Left renal pelvis (tissue), 4 donors: ENCODE measurements at regions not wholly inside any gene's neighbourhood (a gene's known extent, or its start where the extent isn't known, plus 50 kb on each side); places are given as distances from the start of the nearest gene placed in this dataset.

ENCODE experiments used
- DNase-seq, 4 donors: peaks; one replicate each; pipeline ENCODE4 v3.0.0-alpha.2; 2013; ENCODE audit warnings: low read depth in 4 of 4, low spot score in 3 of 4

DNA sequence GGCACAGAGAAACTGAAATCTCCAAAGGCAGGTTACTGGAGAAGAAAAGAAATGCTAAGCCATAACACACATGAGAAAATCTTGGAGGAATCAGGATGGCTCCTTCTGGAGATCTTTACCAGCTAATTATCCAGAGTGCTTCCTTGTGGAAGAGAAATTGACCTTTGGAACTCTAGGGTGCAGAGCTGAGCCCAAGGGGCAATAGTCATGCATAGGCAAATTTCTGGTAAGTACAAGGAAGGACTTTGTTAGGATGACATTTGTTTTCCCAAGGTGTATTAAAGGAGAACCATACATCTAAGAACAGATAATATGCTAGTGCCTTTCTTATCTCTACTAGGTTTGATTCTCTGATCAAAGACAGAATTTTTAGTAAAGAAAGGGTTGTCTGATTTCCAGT, 670.6 kb downstream of the DHX35 start:
- no peak for DNase-seq

DNA sequence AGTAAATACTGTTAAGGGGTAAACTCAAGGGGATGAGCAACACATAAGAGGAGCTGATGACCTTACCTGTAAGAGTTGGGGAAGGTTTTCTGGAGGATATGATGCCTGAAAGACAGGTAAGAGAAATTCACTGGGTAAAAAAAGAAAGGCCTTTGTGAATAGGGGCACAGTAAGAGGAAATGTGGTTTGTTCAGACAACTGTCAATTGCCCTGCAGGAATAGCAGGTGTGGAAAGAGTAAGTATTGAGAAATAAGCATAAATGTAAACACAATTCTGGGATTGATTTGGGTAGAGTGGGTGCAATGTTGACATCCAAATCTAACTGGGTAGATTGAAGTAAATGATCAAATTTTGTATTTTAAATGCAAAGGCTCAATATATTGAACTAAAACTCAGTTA, 670.0 kb downstream of the DHX35 start:
- no peak for DNase-seq

DNA sequence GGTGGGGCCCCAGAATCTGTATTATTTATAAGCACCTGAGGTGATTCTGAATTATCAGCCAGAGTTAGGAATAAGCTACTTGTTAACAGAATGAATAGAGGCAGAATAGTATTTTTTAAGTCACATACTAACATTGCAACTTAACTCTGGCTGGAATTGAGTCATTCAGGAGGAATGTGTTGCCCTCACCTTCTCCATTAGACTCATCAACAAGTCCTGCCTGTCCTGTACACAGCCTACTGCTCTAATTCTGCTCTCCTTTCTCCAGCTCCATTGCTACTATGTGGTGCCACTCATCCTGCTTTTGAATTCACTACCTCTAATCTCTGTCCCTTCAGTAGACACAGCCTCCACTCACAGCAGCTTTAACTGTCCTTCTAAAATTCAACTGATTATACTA, 669.4 kb downstream of the DHX35 start:
- DNase-seq: no peak

DNA sequence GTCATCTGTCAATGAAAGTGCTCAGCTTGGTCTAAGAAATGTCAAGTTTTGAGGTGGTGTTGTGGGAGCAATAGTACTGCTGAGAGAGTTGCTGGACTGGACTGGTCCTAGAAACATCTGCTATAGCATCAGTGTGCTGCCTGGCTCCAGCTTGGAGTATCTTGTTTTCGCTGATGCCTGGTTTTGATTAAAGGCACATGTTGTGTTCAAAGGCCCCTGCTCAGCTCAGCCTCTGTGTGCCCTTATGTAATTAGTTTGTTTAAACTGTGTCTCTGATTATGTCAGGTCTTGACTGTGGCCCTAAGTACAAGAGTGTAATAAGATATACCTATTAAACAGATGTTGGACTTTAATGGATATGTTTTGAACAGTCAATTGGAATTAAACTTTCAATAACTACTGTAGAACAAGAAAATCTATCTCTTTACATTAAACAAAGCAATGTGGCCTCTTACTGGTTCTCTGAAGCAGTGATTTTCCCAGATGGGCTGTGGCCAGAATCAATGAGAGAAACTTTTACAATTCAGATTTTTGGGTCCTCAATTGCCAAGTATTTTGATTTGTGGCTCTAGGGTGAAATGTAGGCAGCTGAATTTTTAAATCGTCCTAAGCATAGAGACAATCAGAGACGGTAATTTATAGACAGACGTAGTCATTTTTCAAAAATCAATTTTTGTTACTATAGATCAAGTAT, 668.2 kb downstream of the DHX35 start:
- no peak for DNase-seq

DNA sequence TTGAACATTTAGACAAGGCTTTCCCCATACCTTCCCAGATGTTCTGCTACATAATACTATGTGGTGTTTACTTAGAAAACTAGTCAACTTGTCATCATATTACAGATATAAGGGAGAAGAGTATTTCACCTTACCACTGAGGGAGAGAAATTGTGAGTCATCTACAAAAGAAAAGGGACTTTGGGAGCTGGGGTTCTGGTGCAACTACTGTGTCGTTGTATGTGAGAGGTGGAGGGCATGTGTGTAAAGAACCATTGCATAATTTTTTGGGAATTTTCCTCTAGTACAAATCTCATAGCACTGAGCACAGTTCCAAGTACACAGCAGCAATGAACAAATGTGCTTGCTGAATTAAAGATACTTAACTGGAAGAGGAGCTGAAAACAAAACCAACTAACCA, 665.6 kb downstream of the DHX35 start:
- no peak for DNase-seq

DNA sequence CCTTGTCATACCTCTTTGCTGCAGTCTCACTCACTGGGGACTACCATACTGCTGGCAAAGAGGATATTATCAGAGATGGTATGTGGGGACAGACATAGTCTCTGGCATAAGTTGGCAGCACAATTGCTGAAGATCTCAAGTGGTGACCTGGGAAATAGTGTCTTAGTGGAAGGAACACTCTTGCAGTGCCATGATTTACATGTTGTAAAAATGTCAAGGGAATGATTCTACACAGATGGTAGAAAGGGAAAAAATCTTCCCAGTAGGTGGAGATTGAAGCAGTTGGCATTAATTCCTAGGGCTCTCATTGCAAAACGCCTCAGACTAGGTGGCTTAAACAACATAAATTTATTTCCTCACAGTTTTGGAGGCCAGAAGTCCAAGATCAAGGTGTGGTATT, 662.2 kb downstream of the DHX35 start:
- no peak for DNase-seq

DNA sequence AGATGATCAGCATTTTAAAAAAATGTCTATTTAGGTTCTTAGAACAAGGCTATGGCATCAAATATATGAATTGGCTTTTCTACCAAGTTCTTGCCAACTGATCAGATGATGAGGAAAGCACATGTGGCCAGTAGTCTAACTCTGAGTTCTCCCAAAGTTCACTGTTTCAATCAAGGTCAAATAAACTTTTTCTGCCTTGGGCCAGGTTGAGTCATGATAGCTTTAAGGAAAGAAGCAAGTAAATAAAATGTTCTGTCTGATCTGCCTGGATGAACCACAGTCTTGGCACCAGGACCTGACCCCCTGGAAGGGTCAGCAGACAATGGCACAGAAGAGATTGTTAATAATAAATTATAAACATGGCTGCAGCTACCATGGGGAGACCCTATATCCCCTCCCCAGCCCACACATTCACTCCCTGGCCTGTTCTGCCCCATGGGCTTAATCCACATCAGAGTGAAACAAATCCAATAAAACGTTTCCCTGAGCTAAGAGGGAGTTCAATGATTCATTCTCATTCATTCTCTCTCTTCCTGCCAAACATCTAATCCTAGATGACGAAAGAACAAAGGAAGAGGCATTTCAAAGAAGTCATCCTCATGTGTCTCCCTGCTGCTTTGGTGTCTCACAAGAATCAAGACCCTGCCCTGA, 661.6 kb downstream of the DHX35 start:
- no peak for DNase-seq

DNA sequence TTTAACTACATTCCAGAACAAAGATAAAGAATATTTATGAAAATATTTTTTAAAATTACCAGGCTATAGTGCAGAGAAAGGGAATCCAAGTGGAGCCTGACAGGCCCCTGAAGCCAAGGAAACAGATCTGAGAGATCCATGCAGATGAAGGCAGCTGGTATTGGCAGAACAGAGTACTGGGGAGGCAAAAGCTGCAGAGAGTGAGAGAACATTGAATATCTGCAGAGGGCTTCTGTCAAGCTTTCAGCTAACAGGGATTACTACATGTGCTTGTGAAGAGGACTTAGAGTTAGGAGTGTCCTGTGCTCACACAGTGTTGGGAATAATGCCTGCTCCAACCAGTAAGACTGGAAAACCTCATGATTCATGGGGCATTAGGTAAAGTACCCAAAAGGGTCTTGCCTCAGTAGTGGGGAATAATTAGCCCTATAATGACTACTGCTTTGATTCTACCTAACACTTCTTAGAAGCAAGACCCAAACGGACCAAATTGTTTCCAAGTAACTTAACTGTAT, 657.2 kb downstream of the DHX35 start:
- no peak for DNase-seq

DNA sequence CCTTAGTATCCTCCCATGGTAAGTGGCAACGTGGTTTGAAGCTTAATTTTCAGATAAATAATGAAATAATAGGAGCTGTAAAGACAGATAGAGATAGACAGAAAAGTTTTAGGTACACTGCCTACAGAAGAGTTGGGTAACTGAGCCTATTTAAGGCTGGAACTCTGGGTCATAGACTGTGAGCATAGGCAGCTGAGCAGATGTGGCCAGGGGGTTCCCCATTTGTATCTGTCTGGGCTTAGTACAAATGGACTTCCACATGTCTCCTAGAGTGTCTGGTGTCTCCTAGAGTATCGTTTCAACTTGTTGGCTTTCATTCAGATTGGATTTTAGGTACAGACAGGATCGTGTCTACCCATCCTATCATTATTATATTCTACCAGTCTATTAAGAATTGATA, 649.8 kb downstream of the DHX35 start:
- DNase-seq: no peak

DNA sequence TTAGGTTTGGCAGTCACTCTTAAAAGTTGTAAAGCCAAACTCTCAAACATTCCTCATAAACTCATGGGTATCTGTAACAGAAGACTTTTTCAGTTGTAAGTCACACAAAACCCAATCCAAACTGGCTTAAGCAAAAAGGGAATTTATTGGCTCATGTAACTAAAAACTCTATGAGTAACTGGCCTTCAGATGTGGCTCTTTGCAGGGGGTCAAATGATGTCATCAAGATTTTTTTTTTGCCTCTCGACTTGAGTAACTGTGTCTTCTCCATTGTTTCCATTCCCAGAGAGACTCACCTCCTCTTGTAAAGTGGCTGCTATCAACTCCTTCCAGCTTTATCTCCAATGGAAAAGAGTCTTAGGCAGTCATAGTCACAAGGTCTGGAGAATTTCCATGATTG, 645.0 kb downstream of the DHX35 start:
- DNase-seq: no peak

DNA sequence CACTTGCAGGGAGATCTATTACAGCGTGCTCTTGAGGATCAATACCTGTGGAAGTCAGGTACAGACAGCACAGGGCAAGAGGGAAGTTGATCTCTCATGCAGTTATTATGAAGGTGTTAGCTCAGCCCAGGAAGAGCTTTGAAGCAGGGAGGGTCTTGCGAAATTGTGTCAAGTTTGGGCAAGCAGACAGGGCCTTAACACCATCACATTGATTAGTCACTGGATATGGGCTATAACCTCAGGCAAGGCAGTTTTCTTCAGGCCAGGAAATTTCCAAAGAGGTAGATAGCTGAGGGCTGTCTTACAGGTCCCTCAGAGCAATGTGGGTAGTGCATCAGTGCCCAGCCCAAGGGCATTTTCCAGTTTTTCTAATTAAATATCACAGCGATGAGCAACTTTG, 643.8 kb downstream of the DHX35 start:
- DNase-seq: no peak

DNA sequence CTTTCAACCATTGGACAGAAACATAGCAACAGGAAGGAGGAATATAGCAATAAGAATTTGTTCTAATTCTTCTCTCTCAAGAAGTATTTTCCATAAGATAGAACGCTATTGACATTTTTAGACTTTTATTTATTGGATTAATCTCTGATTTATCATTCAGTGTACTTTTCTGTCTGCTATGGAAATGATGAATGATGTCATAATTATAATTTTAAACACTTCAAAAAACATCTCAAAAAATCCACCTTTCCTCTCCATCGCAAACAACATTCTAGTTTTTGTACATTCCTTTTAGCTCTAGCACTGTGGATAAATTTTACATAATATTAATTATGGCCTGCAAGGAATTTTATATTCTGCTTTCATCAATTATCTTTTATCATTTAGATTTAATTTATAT, 643.2 kb downstream of the DHX35 start:
- DNase-seq: no peak

DNA sequence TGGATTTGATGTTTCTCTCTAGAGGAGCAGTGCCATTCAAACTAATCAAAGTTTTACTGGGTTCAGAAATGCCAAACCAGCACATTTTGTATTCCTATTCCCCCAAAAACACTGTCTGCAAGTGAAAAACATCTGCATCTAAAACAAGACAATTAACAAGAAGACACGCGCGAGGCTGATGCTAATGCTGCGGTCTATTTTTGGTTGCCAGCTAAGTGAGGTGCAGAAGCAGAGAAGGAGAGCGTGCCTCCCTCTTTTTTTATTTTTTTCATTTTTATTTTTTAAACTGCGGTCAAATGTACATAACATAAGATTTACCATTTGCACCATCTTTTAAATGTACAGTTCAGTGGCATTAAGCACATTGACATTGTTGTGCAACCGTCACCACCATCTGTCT, 641.1 kb downstream of the DHX35 start:
- DNase-seq: no peak

DNA sequence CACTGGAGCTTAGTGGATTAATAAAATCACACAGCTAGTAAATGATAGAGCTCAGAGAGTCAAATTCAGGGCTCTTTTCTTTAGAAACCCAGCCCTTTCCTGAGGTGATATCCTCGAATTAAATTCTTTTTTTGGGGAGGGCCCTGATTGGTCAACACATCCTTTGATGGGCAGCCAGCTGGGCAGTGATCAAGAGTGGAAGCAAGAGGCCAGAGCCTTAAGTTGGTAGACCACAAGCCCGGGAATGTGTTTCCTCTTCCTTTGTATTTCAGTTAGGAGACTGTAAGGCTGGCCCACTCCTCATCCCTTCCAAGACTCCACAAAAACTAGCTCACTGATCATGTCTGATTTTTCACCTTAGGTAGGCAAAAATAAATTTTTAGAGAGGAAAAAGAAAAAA, 640.5 kb downstream of the DHX35 start:
- no peak for DNase-seq

DNA sequence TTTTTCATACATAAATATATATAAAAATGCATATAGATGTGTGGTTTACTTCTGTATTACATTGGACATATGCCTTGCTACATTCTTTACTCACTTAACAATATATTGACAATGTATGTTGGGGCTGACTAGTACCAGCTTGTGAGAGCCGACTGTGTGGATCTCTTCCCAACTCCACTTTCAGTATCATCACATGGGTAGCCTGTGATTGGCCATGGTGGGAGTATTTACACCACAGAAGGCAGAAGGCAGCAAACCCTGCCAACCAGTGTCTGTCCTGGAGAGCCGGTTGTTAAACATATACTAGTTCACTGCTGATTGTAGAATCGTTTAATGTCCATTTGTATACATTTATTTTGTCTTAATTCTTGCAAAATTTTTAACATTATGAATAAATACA, 638.7 kb downstream of the DHX35 start:
- no peak for DNase-seq

DNA sequence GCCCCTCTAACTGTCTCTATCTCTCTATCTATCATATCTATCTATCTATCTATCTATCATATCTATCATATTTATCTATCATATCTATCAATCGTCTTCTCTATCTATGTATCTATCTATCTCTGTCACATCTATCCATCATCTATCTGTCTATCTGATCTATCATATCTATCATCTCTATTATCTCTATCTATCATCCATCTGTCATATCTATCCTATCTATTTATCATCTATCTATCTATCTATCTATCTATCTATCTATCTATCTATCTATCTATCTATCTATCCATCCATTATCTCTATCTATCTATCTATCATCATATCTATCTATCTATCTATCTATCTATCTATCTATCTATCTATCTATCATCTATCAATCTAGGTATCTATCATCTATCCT, 638.0 kb downstream of the DHX35 start:
- no peak for DNase-seq

DNA sequence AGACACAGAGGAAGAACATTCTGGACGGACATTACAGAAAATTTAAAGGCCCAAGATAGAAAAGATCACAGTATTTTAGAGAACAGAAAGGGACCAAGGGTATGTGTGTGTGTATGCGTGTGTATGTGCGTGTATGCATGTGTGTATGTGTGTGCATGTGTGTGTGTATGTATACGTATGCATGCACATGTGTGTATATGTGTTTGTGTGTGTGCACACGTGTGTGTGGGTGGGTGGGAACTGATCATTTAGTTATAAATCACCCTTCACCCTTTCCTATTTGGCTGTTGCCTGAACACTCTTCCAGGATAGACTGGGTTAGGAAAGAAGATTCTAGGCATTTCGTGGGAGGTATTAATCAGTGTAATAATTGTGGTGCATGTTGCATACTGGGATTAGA, 634.4 kb downstream of the DHX35 start:
- DNase-seq: no peak

DNA sequence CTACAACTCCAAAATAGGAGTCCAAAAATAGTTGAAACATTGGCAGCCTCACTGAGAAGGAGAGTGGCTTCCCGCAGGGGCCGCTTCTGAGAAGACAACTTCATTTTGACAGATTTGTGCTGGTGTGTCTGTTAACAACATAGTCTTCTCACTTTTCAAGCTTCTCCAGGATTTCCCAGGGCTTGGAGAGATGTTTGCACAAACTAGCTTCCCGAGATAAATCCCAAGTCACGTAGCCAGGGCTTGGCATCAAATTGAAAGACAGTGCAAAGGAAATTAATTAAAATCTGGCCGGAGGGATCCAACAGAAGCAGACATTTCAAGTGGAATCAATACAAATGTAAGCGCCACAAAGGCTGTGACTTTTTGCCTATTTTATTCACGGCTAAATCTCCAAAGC, 630.2 kb downstream of the DHX35 start:
- no peak for DNase-seq

DNA sequence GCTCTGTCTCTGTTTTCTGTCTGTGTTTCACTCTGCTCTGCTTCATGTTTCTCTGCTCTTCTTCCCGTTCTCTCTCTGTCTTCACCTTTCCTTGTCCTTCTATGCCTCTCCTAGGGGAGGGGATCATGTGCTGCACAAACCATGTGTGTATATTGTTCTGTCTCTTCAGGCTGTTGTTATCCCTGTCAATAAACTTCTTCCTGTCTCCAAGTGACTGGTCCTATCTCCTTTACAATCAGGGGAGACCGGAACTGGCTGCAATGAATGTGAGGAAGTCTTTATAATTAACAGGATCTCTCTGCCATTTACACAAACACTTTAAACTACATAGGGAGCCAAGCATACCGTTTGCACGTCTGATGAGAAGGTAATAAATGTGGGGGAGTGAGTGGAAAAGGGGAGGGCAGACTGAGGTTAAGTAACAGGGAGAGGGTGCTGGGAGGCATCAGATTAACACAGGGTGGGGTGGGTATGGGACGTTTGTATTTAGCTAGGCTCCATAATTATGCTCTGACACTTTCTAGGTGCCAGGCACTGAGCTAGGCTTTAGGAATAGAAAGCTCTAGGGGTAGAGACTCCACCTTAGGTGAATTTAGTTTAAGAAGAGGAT, 626.1 kb downstream of the DHX35 start:
- DNase-seq: no peak

DNA sequence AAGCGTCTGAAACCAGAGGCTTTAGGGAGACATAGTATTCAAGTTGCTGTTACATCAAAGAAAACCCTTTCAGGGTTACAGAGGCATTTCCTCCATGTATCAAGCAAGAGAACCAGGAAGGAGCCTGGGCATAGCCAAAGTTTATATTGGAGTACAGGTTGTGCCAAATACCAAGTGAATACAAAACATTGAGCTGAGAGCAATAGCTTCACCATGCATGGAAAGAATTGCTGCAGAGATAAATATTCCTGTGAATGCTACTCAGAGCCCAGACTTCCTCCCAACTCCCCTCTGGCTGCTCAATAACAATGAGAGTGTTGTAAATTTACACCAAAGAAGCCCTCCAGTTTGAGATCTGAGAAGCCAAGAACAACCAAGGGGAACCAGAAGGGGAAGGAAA, 618.9 kb downstream of the DHX35 start:
- no peak for DNase-seq

DNA sequence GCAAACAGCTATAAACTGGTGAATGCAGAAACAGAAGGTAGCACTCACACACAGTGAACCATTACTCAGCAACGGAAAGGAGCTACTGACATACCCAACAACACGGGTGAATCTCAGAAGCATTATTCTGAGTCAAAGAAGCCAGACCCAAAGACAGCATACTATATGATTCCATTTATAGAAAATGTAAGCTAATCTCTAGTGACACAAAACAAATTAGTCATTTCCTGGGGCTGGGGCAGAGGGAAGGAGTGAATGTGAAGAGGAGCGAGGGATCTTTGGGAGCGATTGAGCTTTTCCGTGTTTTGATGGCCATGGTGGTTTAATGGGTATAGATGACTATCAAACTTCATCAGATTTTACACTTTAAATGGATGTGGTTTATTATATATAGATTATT, 614.6 kb downstream of the DHX35 start:
- DNase-seq: no peak

DNA sequence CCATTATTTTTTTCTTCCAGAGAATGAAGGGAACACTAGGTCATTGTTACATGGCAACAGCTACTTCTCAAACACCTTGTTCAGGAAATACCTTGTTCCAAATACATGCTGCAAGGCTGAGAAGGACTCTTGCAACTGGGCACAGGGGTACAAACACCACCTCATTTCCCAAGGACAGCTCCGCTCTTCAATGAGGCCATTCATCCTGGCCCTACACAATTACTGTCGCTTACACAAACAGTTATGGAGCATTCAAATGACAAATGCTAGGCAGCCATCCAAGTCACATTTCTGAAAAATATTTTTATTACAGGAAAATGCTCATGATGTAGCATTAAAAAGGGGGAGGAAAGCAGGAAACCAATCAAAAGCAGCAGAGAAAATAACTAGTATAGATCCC, 611.9 kb downstream of the DHX35 start:
- no peak for DNase-seq
